Ovary (tissue), 7 donors: ENCODE measurements at regions not wholly inside any gene's neighbourhood (a gene's known extent, or its start where the extent isn't known, plus 50 kb on each side); places are given as distances from the start of the nearest gene placed in this dataset.

Experiments
- DNase-seq, 5 donors: peaks; one replicate each; pipeline ENCODE4 v3.0.0-alpha.2; 2019 to 2020
- H3K27ac ChIP-seq, 2 donors: fragments of 200-600 bp; one replicate each; pipeline versions ENCODE4 v1.5.1 to v1.8.0; 2019 to 2022
- H3K27me3 ChIP-seq: fragments of 200-600 bp; one replicate; pipeline ENCODE4 v1.8.0; 2022
- H3K36me3 ChIP-seq: fragments of 200-600 bp; sonication (generic); one replicate; pipeline ENCODE4 v1.5.1; 2019
- H3K4me1 ChIP-seq: one replicate; pipeline ENCODE4 v1.8.1; 2013; ENCODE audit warnings: mild to moderate bottlenecking, moderate library complexity; ENCODE audit not compliant: insufficient read depth
- H3K4me3 ChIP-seq: fragments of 200-600 bp; sonication (generic); one replicate; pipeline ENCODE4 v1.5.1; 2017
- H3K9me3 ChIP-seq, 2 donors: fragments of 200-600 bp in 1 of 2; sonication (generic) in 1 of 2; one replicate each; pipeline versions ENCODE4 v1.5.1 to v1.8.1; 2013 to 2019; ENCODE audit warnings: mild to moderate bottlenecking in 1 of 2, moderate library complexity in 1 of 2
- EP300 ChIP-seq: sonication (generic); formaldehyde crosslinking; IDR thresholded peaks from one replicate; pipeline ENCODE4 v1.6.1; 2017; ENCODE audit warnings: antibody characterized with exemption
- POLR2A ChIP-seq: fragments of 450-650 bp; IDR thresholded peaks from one replicate; pipeline ENCODE4 v1.6.1; 2017; ENCODE audit warnings: antibody characterized with exemption, mild to moderate bottlenecking, moderate library complexity
- WGBS, 3 donors: extraction: QIAGEN DNeasy Blood & Tissue Kit in 1 of 3; methylation state at CpG; one replicate each; pipeline versions ENCODE4 v1.1.5 to v1.1.7; 2013 to 2017; 5-methylcytosine and 5-hydroxymethylcytosine counted together
- intact Hi-C, 4 donors: fragments of 100-400 bp; cut with DNase I; formaldehyde crosslinking; loops; one replicate each; pipeline versions ENCODE4 v1.11.0 to v1.15.1; 2022 to 2023
- TF ChIP-seq, protein P1 (sequence below), 3 donors: fragments of 450-650 bp in 2 of 3; fragments of 200-600 bp in 1 of 3; IDR thresholded peaks; one replicate each; pipeline versions ENCODE4 v1.5.1 to v1.8.0; 2016 to 2022; ENCODE audit warnings: antibody characterized with exemption in 3 of 3, mild to moderate bottlenecking in 1 of 3
- donor health status: DM: no; HTN: no; CAD: no; lungs with moderate emphysema.
- donor health status: DM: no; HTN: no; CAD: no.
- donor health status: Bipolar disorder and iron deficiency.
- donor health status: DM: no; HTN: no; CAD: no.
- donor health status: DM: yes; HTN: yes; CAD: no.

DNA sequence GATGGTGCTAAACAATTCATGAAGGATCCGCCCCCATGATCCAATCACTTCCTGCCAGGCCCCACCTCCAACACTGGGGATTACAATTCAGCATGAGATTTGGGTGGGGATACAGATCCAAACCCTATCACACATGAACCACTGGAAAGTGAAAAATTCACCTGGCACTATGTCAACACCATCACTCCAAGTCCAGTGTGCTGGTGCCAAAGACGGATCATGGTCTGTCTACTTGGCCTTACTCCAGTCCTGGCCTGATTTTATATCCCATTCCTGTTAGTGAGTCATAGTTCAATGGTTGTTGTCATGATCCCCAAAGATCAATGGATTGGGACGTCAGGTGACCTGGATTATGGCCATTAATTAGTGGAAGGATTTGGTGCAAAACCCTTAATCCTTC lies 147.4 kb upstream of the RPS23 start:
- no peaks in the 10 kb centered on the region for H3K36me3 ChIP-seq
- TF ChIP-seq, protein P1, sequence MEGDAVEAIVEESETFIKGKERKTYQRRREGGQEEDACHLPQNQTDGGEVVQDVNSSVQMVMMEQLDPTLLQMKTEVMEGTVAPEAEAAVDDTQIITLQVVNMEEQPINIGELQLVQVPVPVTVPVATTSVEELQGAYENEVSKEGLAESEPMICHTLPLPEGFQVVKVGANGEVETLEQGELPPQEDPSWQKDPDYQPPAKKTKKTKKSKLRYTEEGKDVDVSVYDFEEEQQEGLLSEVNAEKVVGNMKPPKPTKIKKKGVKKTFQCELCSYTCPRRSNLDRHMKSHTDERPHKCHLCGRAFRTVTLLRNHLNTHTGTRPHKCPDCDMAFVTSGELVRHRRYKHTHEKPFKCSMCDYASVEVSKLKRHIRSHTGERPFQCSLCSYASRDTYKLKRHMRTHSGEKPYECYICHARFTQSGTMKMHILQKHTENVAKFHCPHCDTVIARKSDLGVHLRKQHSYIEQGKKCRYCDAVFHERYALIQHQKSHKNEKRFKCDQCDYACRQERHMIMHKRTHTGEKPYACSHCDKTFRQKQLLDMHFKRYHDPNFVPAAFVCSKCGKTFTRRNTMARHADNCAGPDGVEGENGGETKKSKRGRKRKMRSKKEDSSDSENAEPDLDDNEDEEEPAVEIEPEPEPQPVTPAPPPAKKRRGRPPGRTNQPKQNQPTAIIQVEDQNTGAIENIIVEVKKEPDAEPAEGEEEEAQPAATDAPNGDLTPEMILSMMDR (IDR thresholded peaks at IDR 0.05): no peak
- TF ChIP-seq EP300: no peak
- no peak for TF ChIP-seq POLR2A
- H3K27me3 ChIP-seq: no peaks in the 10 kb centered on the region
- H3K4me3 ChIP-seq: no peak overlapping the region
- DNase-seq: no peak
- no peaks in the 10 kb centered on the region for H3K4me1 ChIP-seq
- intact Hi-C loops: no loop called here
- no peaks in the 10 kb centered on the region for H3K9me3 ChIP-seq
- 59 to 70% (median 61%) methylated on average over 3 of the region's 3 CpGs for WGBS, 3 donors
- H3K27ac ChIP-seq: no peak overlapping the region

DNA sequence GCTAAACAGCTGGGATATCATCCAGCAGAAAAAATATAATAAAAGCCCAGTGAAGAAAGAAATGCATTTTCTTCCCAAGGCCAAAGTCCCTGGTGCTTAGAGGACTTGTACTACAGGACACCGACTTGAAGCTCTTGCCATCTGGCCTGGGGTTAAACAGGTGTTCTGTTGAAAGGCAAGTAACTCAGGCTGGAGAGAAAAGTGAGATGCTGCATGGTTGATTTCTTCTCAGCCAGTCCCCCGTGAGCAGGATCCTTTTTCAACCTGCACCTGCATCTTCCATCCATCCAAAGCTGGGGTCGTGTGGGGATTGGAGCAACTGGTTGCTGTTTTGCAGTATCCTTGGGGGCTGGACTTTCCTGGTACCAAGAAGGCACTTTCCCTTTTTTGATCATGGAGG lies 146.1 kb upstream of the RPS23 start:
- DNase-seq: no peak
- H3K27me3 ChIP-seq: no peaks in the 10 kb centered on the region
- intact Hi-C loops: no loop called here
- TF ChIP-seq, protein P1 (IDR thresholded peaks at IDR 0.05): no peak
- no peaks in the 10 kb centered on the region for H3K4me1 ChIP-seq
- no peak overlapping the region for H3K27ac ChIP-seq
- H3K36me3 ChIP-seq: no peaks in the 10 kb centered on the region
- no peak overlapping the region for H3K4me3 ChIP-seq
- H3K9me3 ChIP-seq: no peaks in the 10 kb centered on the region
- whole genome bisulfite sequencing, 3 donors: 32 to 55% (median 35%) methylated on average over 3 of the region's 3 CpGs

DNA sequence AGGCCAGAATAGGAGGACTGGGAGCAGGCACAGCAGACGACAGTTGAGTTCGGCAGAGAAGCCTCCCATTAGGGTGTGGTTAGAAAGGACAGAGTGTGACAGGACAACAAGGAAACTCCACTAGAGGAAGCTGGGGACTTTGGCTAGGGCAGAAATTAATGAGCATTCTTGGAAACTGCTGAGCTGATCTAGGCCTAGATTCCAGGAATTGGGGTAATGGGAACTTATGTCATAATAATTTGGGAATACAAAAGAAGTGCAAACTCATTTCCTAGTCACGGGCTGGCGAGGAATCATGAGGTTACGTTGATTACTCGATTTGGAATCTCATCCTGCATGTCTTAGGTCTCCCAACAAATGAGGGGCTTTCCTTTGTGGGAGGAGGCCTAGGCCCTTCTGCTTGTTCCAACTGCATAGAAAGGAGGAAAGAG lies 144.6 kb upstream of the RPS23 start:
- H3K27ac ChIP-seq: no peak overlapping the region
- DNase-seq: peak in 1 of 5 donors; percentile 27
- no peaks in the 10 kb centered on the region for H3K36me3 ChIP-seq
- TF ChIP-seq EP300 (no peak), POLR2A (no peak)
- TF ChIP-seq, protein P1 (IDR thresholded peaks at IDR 0.05): no peak
- H3K4me1 ChIP-seq: peaks cover 2% of the 10 kb centered on the region
- WGBS, 3 donors: 85 to 93% (median 92%) methylated on average over 6 of the region's 6 CpGs
- intact Hi-C loops: no loop called here
- H3K9me3 ChIP-seq: no peaks in the 10 kb centered on the region
- no peaks in the 10 kb centered on the region for H3K27me3 ChIP-seq
- H3K4me3 ChIP-seq: no peak overlapping the region

DNA sequence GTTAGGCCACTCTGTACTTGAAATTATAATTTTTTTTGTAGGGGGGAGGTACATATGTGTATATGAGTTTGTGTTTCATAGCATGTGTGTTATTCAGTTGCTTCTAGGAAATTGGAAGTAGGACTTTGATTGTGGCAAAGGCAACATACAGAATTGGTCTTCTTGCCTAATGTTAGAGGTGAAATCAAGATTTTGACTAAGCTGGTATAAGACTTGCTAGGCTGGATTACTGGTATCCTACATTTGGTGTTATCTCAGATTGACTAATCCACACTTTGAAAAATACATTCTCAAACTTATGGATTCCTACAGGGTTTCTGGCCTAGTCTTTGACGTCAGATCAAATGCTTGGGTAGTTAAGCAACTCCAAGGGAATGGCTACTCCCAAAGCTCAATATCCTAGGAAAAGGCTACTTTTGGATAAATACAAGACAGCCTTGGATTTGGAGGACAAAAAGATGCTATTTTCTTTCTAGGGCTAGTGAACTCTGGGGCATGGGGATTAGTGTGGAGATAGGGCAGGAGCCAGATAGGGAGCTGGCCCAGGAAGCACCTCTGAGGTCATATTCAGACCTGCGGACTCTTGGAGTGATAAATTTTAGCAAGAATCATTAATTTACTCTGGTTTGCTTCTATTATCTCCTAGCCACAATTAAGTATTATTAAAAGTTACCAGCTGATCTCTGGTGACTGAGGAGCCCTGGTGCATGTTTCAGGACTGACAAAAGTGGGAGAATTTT lies 144.0 kb upstream of the RPS23 start:
- intact Hi-C loops: no loop called here
- H3K27ac ChIP-seq: no peak overlapping the region
- no peak overlapping the region for H3K4me3 ChIP-seq
- H3K4me1 ChIP-seq: peaks cover 2% of the 10 kb centered on the region
- WGBS, 3 donors: 47 to 68% (median 50%) methylated on average over 2 of the region's 2 CpGs
- no peaks in the 10 kb centered on the region for H3K27me3 ChIP-seq
- DNase-seq: no peak
- TF ChIP-seq, protein P1 (IDR thresholded peaks at IDR 0.05): no peak
- TF ChIP-seq POLR2A (no peak), EP300 (no peak)
- H3K36me3 ChIP-seq: no peaks in the 10 kb centered on the region
- H3K9me3 ChIP-seq: no peaks in the 10 kb centered on the region
